ENCODE measurements at regions not wholly inside any gene's neighbourhood (a gene's known extent, or its start where the extent isn't known, plus 50 kb on each side); places are given as distances from the start of the nearest gene placed in this dataset.

DNA sequence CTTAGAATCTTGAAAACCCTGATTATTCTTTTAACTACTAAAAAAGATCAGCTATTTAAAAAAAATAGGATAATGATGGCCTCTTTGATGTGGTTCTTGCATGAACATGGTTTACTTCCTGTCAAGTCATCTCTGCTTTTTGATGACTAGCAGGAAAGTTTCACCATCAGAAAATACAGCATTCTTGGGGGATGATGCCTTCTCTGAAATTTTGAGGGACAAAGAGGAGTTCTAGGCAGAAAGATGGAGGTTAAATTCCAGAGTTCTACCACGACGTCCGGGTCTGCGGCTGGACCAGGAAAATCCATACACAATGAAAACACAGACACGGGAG lies 130.4 kb downstream of the OLIG3 start:
- TF ChIP-seq CTCF (IDR thresholded peaks at IDR 0.05 in 8 of 11, conservative IDR thresholded peaks at IDR 0.05 in 3 of 11) (no peak), POLR2A (IDR thresholded peaks at IDR 0.05) (no peak)
